ENCODE measurements at regions not wholly inside any gene's neighbourhood (a gene's known extent, or its start where the extent isn't known, plus 50 kb on each side); places are given as distances from the start of the nearest gene placed in this dataset.

DNA sequence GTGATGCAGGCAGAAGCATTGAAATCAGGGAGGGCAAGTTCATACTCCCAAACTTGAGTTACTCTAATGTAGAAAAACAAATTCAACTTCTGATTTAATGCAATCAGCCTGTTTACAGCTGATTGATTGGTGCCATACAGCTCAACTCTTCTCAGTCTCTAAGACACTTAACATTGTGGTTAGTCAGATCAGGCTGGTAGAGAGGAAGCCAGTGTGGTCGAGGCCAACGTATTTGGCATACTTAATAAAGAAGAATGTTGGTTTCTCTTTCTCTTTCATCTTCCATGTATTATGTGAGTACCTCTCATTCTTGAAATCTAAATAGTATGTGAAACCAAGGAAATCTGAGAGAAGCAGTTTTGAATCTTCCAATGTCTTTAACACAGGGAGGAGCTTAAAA lies 255.0 kb upstream of the SLITRK1 start:
- TF ChIP-seq, protein P1, sequence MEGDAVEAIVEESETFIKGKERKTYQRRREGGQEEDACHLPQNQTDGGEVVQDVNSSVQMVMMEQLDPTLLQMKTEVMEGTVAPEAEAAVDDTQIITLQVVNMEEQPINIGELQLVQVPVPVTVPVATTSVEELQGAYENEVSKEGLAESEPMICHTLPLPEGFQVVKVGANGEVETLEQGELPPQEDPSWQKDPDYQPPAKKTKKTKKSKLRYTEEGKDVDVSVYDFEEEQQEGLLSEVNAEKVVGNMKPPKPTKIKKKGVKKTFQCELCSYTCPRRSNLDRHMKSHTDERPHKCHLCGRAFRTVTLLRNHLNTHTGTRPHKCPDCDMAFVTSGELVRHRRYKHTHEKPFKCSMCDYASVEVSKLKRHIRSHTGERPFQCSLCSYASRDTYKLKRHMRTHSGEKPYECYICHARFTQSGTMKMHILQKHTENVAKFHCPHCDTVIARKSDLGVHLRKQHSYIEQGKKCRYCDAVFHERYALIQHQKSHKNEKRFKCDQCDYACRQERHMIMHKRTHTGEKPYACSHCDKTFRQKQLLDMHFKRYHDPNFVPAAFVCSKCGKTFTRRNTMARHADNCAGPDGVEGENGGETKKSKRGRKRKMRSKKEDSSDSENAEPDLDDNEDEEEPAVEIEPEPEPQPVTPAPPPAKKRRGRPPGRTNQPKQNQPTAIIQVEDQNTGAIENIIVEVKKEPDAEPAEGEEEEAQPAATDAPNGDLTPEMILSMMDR (conservative IDR thresholded peaks at IDR 0.05), result no peak
- no peak overlapping the region for H3K27ac ChIP-seq

DNA sequence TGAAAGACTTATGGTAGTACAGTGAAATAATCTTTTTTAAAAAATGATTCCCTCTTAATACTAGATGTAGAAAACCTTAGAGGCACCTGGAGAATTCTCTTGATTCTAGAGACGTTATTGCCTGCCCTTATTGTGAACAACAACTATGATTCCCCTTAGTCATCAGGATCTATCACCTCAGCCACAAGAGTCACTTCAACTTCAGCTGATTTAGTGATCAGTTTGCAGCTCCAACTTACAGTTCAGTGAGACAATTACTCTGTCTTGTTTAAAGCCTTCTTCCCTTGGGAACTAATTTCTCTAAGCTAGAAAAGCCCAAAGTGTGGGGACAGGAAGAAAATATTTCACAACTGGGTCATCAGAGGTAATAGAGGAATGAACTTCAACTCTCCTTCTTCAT lies 254.3 kb upstream of the SLITRK1 start:
- H3K27ac ChIP-seq, result no peak overlapping the region
- TF ChIP-seq, protein P1 (conservative IDR thresholded peaks at IDR 0.05), result no peak

DNA sequence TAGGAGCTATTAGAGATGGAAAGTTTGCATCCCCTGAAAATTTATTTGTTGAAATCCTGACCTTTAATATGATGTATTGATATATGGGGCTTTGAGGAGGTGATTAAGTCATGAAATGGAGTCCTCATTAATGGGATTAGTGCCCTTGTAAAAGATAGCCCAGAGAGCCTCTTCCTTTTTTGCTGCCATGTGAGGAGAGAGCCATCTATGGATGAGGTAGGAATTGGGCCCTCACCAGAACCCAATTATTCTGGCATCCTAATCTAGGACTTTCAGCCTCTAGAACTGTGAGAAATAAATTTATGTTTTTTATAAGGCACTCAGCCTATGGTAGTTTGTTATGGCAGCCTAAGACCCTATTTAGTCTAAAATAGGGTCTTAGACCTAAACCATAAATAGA lies 250.2 kb upstream of the SLITRK1 start:
- TF ChIP-seq, protein P1 (conservative IDR thresholded peaks at IDR 0.05), result no peak
- H3K27ac ChIP-seq, result no peak overlapping the region

DNA sequence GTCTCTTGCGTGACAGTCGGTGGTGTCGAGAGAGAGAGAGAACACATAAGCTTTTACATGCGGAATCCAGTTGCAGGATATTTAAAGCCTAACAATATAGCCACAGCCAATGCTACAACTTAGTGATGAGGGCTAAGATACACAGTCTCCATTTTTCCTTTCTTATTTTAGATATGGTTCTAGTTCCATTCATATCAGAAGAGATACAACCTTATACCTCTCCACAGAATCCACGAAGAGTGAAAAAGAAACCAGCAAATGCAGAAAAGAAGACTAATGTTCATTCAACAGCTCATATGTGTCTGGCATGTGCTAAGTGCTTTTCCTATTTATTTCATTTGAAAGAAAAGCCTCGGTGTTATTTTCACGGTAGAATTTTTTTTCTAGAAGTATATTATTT lies 249.0 kb upstream of the SLITRK1 start:
- H3K27ac ChIP-seq, result no peak overlapping the region
- TF ChIP-seq, protein P1 (conservative IDR thresholded peaks at IDR 0.05), result no peak

- TF ChIP-seq, protein P1 (conservative IDR thresholded peaks at IDR 0.05), result no peak
- no peak overlapping the region for H3K27ac ChIP-seq
These were observed 248.3 kb upstream of the SLITRK1 start for GRCh38 chr13:84130495-84131114.

DNA sequence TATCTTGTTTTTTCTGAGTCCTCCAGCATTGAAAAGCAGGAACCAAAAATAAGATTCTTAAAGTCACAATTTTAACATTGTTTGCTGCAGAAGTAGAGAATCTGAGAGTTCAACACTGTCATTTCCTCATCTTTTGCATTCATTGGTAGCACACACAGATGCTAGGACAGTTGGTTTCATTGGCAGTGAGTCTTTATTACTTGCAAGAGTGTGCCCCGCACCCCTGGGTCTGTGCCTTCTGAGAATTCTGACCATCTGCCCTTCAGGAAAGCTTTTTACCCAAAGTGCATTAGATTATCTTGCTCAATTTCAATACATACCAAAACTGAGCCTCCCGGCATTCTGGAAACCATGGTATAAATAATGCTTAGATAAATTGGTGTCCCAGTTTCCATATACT lies 247.7 kb upstream of the SLITRK1 start:
- TF ChIP-seq, protein P1 (conservative IDR thresholded peaks at IDR 0.05), result no peak
- H3K27ac ChIP-seq, result no peak overlapping the region

- H3K27ac ChIP-seq, result no peak overlapping the region
- TF ChIP-seq, protein P1 (conservative IDR thresholded peaks at IDR 0.05), result no peak
These were observed 245.4 kb upstream of the SLITRK1 start for GRCh38 chr13:84127597-84128128.

All from VCaP (cell line).